Coronary artery (tissue), 2 donors: ENCODE measurements at regions not wholly inside any gene's neighbourhood (a gene's known extent, or its start where the extent isn't known, plus 50 kb on each side); places are given as distances from the start of the nearest gene placed in this dataset.

Experiments
- DNase-seq: peaks from one replicate; pipeline ENCODE4 v3.0.0-alpha.2; 2017; ENCODE audit warnings: low spot score
- H3K27ac ChIP-seq, 2 donors: fragments of 200-600 bp; sonication (generic); one replicate each; pipeline ENCODE4 v1.5.1; 2016 to 2019
- H3K4me3 ChIP-seq: fragments of 200-600 bp; sonication (generic); 2 replicates; pipeline ENCODE4 v1.5.1; 2016; ENCODE audit warnings: mild to moderate bottlenecking, moderate library complexity
- CTCF ChIP-seq: fragments of 200-600 bp; sonication (generic); IDR thresholded peaks from one replicate; pipeline ENCODE4 v1.5.1; 2019; ENCODE audit warnings: antibody characterized with exemption

GRCh38 chr2:59777120-59777519, 776.3 kb downstream of the BCL11A start:
- DNase-seq, result no peak
- Histone ChIP-seq H3K4me3 (no peak overlapping the region), H3K27ac (no peak overlapping the region)
- no peak for TF ChIP-seq CTCF

- DNase-seq, result no peak
- Histone ChIP-seq H3K4me3 (no peak overlapping the region), H3K27ac (no peak overlapping the region)
- no peak for TF ChIP-seq CTCF
Observed at GRCh38 chr2:59776726-59777008, 776.8 kb downstream of the BCL11A start.

GRCh38 chr2:59774821-59775433, 778.5 kb downstream of the BCL11A start:
- Histone ChIP-seq H3K27ac (no peak overlapping the region), H3K4me3 (no peak overlapping the region)
- DNase-seq, result no peak
- TF ChIP-seq CTCF, result no peak

- no peak for TF ChIP-seq CTCF
- DNase-seq, result no peak
Observed at GRCh38 chr2:59770651-59771050, 782.8 kb downstream of the BCL11A start.

GRCh38 chr2:59761966-59762365, 791.5 kb downstream of the BCL11A start:
- DNase-seq, result no peak
- Histone ChIP-seq H3K27ac (no peak overlapping the region), H3K4me3 (no peak overlapping the region)
- no peak for TF ChIP-seq CTCF

More at GRCh38 chr2:59770651-59771050, 782.8 kb downstream of the BCL11A start:
- no peak overlapping the region for H3K4me3 ChIP-seq
- H3K27ac ChIP-seq, result no peak overlapping the region

GRCh38 chr2:59756150-59756549, 797.3 kb downstream of the BCL11A start:
- no peak for DNase-seq
- no peak overlapping the region for H3K27ac ChIP-seq
- TF ChIP-seq CTCF, result no peak
- H3K4me3 ChIP-seq, result no peak overlapping the region

GRCh38 chr2:59754011-59754735, 799.3 kb downstream of the BCL11A start:
- DNase-seq, result no peak
- Histone ChIP-seq H3K4me3 (no peak overlapping the region), H3K27ac (no peak overlapping the region)
- no peak for TF ChIP-seq CTCF
